Parathyroid adenoma (tissue), 2 donors: ENCODE measurements at regions not wholly inside any gene's neighbourhood (a gene's known extent, or its start where the extent isn't known, plus 50 kb on each side); places are given as distances from the start of the nearest gene placed in this dataset.

ENCODE experiments used
- H2AFZ ChIP-seq: fragments of 300-600 bp; sonication (generic); one replicate; pipeline ENCODE4 v1.7.0; 2017; ENCODE audit warnings: antibody characterized with exemption, mild to moderate bottlenecking
- H3K27ac ChIP-seq: fragments of 300-600 bp; sonication (generic); one replicate; pipeline ENCODE4 v1.7.0; 2017
- H3K27me3 ChIP-seq: fragments of 300-600 bp; sonication (generic); one replicate; pipeline ENCODE4 v1.7.0; 2017; ENCODE audit warnings: low read length; ENCODE audit not compliant: control insufficient read depth, insufficient read depth
- H3K36me3 ChIP-seq: fragments of 300-600 bp; sonication (generic); one replicate; pipeline ENCODE4 v1.7.0; 2017; ENCODE audit warnings: low read length; ENCODE audit not compliant: control insufficient read depth, insufficient read depth
- H3K4me1 ChIP-seq: fragments of 300-600 bp; sonication (generic); one replicate; pipeline ENCODE4 v1.7.0; 2017; ENCODE audit warnings: control low read depth
- H3K4me2 ChIP-seq: fragments of 300-600 bp; sonication (generic); one replicate; pipeline ENCODE4 v1.7.0; 2017; ENCODE audit warnings: low read length
- H3K4me3 ChIP-seq: fragments of 300-600 bp; sonication (generic); one replicate; pipeline ENCODE4 v1.7.0; 2017; ENCODE audit warnings: low read depth, low read length
- H3K79me2 ChIP-seq: fragments of 300-600 bp; sonication (generic); one replicate; pipeline ENCODE4 v1.7.0; 2017; ENCODE audit warnings: control low read depth
- H3K9ac ChIP-seq: fragments of 300-600 bp; sonication (generic); one replicate; pipeline ENCODE4 v1.7.0; 2017; ENCODE audit warnings: mild to moderate bottlenecking
- H3K9me3 ChIP-seq: fragments of 300-600 bp; sonication (generic); one replicate; pipeline ENCODE4 v1.7.0; 2017; ENCODE audit warnings: low read length; ENCODE audit not compliant: control insufficient read depth
- TF ChIP-seq, protein P1 (sequence below): fragments of 300-600 bp; sonication (generic); IDR thresholded peaks from one replicate; pipeline ENCODE4 v1.7.0; 2017; ENCODE audit warnings: antibody characterized with exemption, mild to moderate bottlenecking
- donor health status: primary hyperparathyroidism.

DNA sequence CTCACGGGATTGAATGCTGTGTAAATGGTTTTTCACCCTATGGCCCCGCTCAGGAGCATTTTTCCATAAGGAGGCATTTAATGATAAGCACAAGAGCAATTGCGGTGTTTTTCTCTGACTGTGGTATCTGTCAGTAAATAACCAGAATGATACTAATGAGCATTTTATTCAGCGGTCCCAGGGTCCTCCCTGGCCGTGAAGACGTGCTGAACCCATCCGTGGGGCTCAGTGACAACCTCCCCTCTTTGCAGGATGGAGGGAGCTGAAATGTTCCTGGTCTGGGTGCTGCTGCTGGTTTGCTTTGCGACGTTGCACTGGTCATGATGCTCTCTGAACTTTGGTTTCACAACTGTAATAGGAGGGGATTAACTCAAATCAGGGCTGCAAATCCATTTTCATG lies 625.6 kb downstream of the AACS start:
- TF ChIP-seq, protein P1, sequence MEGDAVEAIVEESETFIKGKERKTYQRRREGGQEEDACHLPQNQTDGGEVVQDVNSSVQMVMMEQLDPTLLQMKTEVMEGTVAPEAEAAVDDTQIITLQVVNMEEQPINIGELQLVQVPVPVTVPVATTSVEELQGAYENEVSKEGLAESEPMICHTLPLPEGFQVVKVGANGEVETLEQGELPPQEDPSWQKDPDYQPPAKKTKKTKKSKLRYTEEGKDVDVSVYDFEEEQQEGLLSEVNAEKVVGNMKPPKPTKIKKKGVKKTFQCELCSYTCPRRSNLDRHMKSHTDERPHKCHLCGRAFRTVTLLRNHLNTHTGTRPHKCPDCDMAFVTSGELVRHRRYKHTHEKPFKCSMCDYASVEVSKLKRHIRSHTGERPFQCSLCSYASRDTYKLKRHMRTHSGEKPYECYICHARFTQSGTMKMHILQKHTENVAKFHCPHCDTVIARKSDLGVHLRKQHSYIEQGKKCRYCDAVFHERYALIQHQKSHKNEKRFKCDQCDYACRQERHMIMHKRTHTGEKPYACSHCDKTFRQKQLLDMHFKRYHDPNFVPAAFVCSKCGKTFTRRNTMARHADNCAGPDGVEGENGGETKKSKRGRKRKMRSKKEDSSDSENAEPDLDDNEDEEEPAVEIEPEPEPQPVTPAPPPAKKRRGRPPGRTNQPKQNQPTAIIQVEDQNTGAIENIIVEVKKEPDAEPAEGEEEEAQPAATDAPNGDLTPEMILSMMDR = no peak
- Histone ChIP-seq H3K36me3 (no peaks in the 10 kb centered on the region), H3K27ac (no peak overlapping the region), H3K9me3 (no peaks in the 10 kb centered on the region), H2AFZ (no peak overlapping the region), H3K27me3 (no peaks in the 10 kb centered on the region), H3K4me2 (no peak overlapping the region), H3K9ac (no peak overlapping the region), H3K4me3 (no peak overlapping the region), H3K79me2 (no peaks in the 10 kb centered on the region), H3K4me1 (no peaks in the 10 kb centered on the region)

DNA sequence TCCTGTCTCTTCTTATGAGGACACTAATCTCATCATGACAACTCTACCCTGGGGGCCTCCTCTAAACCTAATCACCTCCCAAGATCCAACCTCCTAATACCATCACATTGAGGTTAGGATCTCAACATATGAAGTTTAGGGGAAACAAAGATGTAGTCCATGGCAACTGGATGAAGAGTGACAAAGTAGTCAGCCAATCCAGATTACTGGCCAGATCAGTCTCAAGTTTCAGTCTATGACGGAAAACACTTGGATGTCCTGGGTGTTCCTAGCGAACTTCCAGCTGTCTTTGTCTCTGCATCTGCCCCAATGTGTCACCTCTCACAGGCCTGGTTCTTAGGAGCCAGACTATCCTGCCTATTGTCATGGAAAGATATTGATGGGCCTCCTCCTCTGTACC lies 630.8 kb downstream of the AACS start:
- Histone ChIP-seq H3K36me3 (no peaks in the 10 kb centered on the region), H3K79me2 (no peaks in the 10 kb centered on the region), H3K4me3 (no peak overlapping the region), H3K4me2 (no peak overlapping the region), H3K27me3 (no peaks in the 10 kb centered on the region), H3K9me3 (no peaks in the 10 kb centered on the region), H3K4me1 (no peaks in the 10 kb centered on the region), H3K9ac (no peak overlapping the region), H2AFZ (no peak overlapping the region), H3K27ac (no peak overlapping the region)
- TF ChIP-seq, protein P1 = no peak

DNA sequence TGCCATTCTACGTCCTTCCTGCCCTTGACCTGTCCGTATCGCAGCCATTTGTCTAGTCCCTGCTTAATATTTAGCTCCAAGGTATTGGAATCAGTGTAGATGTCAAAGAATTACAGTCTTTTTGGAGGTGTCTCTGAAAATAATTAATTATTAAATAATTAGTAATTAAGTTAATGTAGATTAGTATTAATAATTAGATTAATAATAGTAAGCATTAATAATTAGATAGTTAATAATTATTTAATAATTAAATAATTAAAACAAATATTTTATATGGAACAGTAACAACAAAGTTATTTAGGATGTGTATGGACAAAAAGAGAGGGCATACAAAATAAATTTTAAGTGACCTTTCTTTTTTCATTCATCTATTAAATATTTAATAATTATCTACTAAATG lies 639.6 kb downstream of the AACS start:
- H3K9ac ChIP-seq = no peak overlapping the region
- no peak overlapping the region for H3K27ac ChIP-seq
- H3K79me2 ChIP-seq = no peaks in the 10 kb centered on the region
- no peaks in the 10 kb centered on the region for H3K27me3 ChIP-seq
- H3K4me3 ChIP-seq = no peak overlapping the region
- no peaks in the 10 kb centered on the region for H3K4me1 ChIP-seq
- no peaks in the 10 kb centered on the region for H3K9me3 ChIP-seq
- TF ChIP-seq, protein P1 = no peak
- no peak overlapping the region for H3K4me2 ChIP-seq
- H3K36me3 ChIP-seq = no peaks in the 10 kb centered on the region
- H2AFZ ChIP-seq = no peak overlapping the region

DNA sequence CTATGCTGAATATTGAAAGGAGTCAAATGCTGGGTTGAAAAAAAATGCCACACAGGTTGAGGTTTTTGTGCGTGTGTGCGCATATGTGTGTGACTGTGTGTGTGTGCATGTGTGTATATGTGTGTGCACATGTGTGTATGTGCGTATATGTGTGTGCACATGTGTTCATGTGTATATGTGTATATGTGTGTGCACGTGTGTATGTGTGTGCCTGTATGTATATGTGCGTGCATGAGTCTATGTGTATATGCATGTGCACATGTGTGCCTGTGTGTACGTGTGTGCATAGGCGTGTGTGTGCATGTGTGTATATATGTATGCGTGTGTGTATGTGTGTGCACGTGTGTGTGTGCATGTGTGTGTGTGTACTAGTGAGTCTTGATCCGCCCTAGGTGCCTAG lies 655.7 kb downstream of the AACS start:
- H3K27ac ChIP-seq = no peak overlapping the region
- H3K4me3 ChIP-seq = no peak overlapping the region
- H3K4me2 ChIP-seq = no peak overlapping the region
- TF ChIP-seq, protein P1 = no peak
- H3K4me1 ChIP-seq = no peaks in the 10 kb centered on the region
- no peaks in the 10 kb centered on the region for H3K27me3 ChIP-seq
- H3K79me2 ChIP-seq = no peaks in the 10 kb centered on the region
- no peak overlapping the region for H3K9ac ChIP-seq
- H3K36me3 ChIP-seq = no peaks in the 10 kb centered on the region
- H2AFZ ChIP-seq = no peak overlapping the region
- H3K9me3 ChIP-seq = peaks cover 3% of the 10 kb centered on the region

DNA sequence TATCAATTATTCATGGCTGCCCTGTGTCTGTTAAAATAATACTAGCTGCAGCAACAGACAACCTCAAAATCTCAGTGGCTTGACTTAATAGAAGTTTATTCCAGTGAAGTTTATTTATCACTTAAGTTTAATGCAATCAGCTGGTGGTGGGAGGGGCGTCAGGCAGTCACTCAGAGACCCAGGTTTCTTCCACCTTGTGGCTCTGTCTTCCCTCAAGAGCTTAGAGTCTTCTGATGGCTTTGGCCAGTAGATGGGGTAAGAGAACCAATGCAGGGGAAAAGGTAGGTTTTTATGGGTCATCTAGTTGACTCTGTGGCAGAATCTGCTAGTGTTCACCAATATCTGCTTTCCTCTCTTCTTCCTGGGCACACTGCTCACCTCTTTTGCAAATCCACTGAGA lies 668.9 kb downstream of the AACS start:
- Histone ChIP-seq H3K4me3 (no peak overlapping the region), H3K79me2 (no peaks in the 10 kb centered on the region), H2AFZ (no peak overlapping the region), H3K27ac (no peak overlapping the region), H3K9ac (no peak overlapping the region), H3K4me1 (no peaks in the 10 kb centered on the region), H3K36me3 (no peaks in the 10 kb centered on the region), H3K9me3 (no peaks in the 10 kb centered on the region), H3K27me3 (no peaks in the 10 kb centered on the region), H3K4me2 (no peak overlapping the region)
- TF ChIP-seq, protein P1 = no peak
